ENCODE measurements at regions not wholly inside any gene's neighbourhood (a gene's known extent, or its start where the extent isn't known, plus 50 kb on each side); places are given as distances from the start of the nearest gene placed in this dataset.

DNA sequence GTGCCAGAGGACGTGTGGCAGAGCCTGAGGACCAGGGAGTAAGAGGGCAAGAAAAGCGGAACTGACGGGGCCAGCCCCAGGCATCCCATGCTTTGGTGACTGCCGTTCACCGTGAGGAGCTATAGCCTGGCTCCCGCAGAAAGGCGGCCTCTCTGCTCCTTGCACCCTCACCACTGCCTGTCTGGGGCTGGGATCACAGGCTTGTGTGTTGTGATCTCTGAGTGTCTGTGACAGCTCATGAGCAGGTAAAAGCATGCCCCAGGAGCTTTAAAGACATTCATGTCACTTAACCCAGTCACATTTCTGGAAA, 266.8 kb upstream of the RAB6C start:
- DNase-seq, result no peak

- no peak for DNase-seq
These were observed 266.1 kb upstream of the RAB6C start for GRCh38 chr2:129713337-129713736.

- no peak for DNase-seq
These were observed 262.5 kb upstream of the RAB6C start for GRCh38 chr2:129716781-129717559.

DNA sequence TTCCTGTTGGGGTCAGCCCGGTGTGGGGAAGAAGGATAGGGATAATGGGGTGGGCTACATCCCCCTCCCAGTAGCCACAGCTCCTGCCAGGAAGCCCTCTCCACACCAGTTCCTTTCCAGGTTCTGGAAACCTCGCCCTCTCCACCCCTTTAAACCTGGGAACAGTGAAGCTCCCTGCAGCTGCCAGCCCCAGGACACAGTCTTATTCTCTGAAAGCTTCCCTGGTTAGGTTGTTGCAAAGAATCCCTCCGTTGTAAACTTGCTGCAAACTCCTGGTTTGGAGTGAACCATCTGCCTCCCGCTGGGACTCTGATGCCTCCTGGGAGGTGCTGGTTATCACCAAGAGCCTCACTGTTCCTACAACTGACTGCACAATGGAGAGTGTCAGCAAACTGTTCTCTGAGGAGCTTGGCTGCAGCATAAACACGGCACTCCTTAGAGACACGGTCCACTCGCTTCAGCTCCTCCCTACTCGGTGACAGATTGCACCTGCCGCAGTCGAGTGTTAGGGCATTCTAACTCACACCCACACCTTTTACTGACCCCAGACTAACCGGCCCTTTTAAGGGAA, 261.8 kb upstream of the RAB6C start:
- no peak for DNase-seq

- DNase-seq, result no peak
These were observed 260.1 kb upstream of the RAB6C start for GRCh38 chr2:129719335-129719734.

DNA sequence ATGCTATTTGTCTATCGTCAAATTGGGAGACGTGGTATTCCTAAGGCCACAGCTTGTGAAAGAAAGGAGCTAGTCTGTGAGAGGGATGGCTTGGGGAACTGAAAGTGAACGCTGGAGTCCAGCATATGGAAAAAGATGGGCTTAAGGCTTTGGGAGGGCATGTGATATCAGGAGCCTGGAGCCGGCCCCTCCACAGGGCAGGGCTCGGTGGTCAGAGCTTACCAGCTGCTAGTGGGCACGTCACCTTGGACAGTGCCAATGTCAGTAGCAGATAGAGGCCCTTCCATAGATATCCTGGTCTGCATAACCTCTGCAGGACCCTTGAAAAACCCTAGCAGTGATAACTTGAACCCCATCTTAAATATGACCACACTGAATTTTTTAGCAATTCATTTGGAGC, 259.1 kb upstream of the RAB6C start:
- no peak for DNase-seq

DNA sequence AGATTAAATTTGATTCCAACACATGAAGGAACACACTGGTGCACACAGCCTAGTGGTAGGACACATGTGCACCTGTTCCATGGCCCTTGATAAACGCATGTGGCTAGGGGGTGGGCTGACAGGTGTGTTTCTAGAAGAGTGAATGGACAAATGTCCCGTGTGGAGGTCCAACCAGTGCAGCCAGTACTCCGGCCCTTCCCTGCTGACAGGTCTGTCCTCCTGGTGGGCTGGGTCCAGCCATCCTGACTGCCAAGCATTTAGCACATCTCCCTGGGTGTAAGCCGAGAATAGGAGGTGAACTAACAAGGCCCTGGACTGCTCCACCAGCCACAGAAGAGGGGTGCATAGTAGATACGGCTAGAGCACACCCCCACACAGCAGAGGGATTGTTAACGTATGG, 258.7 kb upstream of the RAB6C start:
- DNase-seq, result no peak

GRCh38 chr2:129721236-129721635, 258.2 kb upstream of the RAB6C start:
- no peak for DNase-seq

DNA sequence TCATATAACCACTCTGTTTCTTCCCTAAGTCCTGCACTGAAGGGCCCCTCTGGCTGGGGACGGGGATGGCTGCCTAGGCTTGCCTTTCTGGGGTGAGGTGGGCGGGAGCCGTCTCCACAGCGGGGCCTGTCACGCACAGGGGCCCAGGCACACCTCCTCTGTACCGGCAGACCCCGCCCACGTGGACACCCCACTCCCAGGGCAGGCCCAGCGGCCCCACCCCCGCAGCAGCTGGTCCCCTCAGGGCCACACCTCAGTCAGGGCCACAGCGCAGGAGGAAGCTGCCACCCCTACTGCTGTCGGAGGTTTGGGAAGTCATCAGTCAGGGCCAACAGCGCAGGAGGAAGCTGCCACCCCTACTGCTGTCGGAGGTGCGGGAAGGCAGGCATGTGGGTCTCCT, 257.6 kb upstream of the RAB6C start:
- no peak for DNase-seq

DNA sequence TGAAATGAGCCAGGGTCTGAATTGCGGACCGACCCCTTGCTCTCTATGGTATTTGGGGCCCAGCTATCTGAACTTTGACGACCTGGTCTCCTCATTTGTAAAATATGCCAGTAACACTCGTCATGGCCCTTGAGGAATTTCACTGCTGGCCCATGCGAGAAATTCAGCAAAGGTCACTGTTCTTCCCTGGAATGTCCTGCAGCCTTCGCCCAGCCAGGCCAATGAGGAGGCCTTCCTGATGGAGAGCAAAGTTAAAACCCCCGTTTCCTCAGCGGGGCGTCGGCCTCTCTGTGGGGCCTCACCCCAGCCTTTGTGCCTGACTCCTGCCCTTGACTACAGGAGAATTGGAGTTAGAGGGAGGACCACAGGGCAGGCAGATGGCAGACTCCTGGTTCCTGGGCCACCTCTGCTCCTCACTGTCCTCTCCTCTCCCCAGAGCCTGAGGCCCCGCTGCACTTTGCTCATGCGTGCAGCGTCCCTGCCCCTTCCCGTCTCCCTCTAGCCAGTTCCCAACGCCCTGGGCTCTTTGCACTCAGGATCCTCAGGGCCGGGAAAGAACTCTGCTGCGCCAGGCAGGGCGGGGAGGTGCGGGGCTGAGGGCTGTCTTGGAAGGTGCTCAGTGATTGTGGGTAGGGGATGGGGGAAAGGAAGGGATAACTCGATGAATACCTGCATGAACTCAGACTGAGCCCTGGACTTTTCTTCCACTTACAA, 257.0 kb upstream of the RAB6C start:
- no peak for DNase-seq

GRCh38 chr2:129723277-129724020, 256.0 kb upstream of the RAB6C start:
- no peak for DNase-seq

DNA sequence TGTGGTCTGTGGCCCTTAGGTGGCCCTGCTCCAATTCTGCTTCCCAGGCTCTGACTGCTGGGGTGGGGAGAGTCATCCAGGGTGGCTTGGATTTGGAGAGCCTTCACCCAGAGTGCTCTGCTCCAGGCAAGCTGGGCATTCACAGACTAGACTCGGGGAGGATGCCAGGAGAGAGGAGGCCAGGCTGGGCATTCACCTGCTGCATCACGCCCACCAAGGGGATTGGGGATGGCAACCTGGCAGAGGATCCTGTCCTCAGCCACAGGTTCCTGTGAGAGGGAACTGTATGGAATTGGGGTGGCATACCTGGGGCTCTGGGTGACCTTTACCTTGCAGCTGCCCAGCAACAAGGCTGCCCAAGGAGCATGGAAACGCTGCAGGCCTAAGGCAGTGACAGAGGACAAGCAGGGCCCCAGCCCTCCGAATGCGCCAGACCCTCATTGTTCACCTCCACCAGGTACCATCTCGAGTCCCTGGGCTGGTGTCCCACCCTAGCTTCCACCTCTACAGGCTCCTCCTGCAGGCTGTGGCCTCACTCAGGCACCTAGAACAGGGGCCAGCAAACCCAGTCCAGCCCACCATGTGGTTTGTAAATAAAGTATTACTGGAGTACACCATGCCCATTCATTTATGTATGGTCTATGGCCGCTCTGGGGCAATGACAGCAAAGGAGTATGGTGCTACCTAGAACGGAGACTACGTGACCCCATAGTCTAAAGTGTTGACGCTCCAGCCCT, 255.3 kb upstream of the RAB6C start:
- DNase-seq, result no peak

DNA sequence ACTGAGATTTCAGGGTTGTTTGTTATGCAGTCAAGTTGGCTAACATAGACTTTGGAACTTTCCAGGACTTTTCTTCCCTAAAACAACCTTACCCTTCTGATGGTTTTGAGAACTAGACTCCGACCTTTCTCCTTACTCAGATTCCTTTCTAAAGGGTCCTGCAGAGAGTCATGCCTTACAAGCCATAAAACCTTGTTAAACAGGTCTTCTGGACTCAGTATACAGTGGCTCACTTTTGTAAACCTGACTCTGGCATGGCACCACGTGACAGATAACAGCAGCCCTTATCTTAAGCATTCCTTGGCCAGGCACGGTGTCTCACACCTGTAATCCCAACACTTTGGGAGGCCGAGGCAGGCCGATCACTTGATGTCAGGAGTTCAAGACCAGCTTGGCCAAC, 253.2 kb upstream of the RAB6C start:
- DNase-seq, result no peak

- DNase-seq, result no peak
These were observed 252.2 kb upstream of the RAB6C start for GRCh38 chr2:129727286-129727685.

- DNase-seq, result no peak
These were observed 251.2 kb upstream of the RAB6C start for GRCh38 chr2:129728035-129728972.

DNA sequence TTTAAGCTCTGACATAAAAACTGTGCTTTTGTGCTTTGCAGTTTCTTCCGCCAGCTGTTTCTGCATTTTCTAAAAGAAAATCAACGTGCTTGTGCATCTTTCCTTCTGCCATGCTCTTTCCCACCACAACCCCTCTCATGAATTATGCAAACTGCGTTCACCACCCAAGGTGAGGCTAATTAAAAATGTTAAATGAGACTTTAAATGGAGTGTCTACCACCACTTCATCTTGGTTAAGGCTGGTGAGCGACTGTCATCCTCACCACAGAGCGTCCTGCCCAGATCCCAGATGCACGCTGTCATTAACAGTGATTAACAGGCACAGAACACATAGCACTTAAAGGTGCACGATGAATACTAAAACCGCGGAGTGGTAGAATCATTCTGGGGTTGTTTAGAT, 250.5 kb upstream of the RAB6C start:
- no peak for DNase-seq

DNA sequence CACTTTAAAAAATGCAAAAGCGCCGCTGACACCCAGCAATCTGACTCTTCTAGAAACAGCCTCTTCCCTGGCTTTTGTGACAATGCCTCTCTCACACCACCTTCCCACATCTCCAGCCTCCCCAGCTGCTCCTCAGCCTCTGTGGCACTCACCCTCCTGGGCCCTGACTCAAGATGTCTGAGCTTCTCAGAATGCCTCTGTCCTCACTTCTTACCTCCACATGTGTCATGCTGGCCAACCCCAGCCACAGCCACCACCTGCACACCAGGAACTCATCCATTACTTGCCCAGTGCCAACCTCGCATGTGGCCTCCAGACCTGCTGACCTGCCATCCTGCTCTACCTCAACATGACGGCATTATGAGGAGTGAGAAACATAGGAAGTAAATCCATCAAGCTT, 249.8 kb upstream of the RAB6C start:
- no peak for DNase-seq

GRCh38 chr2:129730979-129731378, 248.5 kb upstream of the RAB6C start:
- DNase-seq, result no peak

DNA sequence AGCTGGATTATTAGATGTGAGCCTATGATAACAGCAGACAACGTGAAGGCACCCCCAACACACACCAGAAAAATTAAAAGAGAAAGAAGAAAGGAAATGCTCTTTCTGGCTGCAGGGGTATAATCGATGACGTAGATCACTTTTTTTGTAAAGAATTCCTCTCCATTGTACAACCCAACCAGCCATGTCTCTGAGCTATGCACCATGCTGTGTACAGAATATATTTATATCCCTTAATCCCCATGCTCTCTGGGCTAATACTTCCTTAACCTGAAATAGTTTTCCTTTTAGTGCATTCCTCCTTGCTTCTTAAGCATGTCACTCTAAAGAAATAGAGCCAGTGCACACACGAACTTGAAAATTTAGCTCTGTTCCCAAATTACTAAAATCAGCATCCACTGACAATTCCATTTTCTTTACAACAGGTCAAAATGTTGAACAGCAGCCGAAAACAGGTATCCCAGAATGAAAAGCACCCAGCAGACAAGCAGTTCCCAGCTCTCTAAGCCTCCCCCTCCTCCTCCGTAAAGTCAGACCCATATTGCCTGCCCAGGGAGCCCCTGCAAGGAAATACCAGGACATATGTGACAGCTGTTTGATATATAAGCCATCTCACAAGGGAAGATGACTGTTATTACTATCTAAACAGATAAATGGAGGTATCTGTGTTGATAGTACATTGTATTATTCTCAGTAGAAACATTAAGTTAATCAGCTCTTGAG, 247.4 kb upstream of the RAB6C start:
- DNase-seq, result no peak

DNA sequence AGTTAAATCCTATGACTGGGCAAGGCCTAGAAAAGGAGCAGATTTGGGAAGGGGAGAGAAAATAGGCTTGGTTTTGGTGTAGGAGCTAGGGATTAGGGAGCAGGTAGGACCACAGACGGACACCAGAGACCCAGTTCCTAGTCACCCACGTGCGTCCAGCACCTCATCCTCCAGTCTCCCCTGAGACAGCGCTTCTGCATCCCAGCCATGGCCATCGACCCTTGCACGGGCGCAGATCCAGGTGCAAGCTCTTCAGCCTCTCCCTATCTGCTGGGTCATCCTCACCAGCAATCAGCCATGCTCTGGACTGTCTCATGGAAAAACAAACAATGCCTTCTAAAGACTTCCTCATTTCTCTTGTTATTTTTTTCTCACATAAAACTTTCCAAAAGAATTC, 246.8 kb upstream of the RAB6C start:
- DNase-seq, result no peak

- DNase-seq, result no peak
These were observed 246.4 kb upstream of the RAB6C start for GRCh38 chr2:129733041-129733440.
